GM18861 (cell line): ENCODE measurements at regions not wholly inside any gene's neighbourhood (a gene's known extent, or its start where the extent isn't known, plus 50 kb on each side); places are given as distances from the start of the nearest gene placed in this dataset.
"Not testable (repeated sequence)": the region's sequence is repeated elsewhere in the genome, so short reads cannot be mapped to it uniquely, and the experiment has no call there.

ENCODE experiments used
- ATAC-seq: cut with Tn5 transposase; IDR thresholded peaks from one replicate; pipeline ENCODE4 v1.9.1; 2021; ENCODE audit not compliant: unreplicated experiment

DNA sequence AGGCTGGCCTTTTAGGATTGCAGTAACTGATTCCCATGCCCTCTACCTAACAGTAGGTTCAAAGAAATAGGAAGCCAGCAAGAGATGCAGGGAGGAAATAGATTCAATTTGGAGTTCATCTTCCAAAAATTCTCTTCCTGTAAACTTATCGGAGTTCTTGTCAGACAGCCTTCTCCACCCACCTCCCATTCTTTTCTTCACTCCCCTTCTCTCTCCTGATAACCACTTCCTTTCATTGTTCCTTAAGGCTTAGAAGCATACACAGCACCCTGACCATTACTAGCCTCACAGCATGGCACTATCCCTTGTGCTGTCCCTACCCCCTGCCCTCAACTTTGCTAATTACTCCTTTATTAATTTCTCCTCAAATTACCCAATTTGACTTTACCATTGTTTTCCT, 130.4 kb upstream of the ADAMTS9 start:
- no peak for ATAC-seq

DNA sequence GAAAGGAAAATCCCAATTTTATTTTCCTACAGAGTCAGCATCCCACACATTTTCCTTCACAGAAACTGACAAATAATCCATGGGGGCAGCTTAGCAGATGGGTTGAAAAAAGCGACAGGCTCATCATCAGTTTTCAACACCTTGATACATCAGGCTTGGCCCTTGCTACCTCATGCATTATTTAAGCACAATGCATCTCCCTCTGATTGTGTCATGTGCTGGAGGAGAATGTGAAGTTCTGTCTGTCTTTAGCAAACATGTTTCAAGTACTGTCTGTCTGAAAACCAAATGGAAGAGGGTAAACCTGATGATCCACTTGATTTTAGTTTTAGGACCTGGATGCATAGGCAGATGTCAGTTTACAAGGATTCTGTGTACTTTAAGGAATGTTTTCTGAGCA, 128.6 kb upstream of the ADAMTS9 start:
- no peak for ATAC-seq

DNA sequence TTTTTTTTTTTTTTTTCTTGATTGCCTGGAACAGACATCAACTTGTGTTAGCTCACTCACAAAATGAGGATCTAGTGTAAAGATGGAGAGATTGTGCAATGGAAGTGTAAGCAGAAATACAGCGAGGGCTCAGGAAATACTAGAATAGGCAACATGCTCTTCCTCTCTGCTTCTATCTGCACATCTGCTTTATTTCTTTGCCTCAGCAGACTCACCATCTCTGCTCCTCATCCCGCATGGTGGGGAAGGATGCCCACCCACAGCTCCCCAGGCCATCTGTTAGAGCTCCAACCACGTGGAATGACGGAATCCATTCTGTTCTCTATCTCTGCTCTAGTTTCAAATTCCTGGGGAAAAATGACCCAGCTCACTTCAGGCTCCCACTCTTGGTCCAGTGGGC, 128.0 kb upstream of the ADAMTS9 start:
- ATAC-seq = no peak

DNA sequence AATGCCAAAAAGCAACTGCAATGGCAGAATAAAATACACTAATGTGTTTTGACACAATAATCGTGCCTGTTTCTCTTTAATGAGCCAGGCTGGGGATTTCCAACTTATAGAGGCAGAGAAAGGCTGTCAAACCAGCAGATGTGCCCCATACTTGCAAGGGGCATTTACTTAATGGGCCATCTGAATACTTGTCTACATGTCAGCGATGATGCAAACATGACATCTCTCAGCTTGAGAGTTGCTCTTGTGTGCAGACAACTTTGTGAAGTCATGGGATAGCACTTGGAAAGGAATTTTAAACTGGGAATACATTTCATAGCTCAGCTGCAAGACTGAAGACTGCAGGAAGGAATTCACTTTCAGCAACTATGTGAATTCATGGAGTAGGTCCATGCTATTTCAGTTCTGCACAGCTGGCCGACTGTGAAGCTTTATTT, 127.4 kb upstream of the ADAMTS9 start:
- no peak for ATAC-seq

DNA sequence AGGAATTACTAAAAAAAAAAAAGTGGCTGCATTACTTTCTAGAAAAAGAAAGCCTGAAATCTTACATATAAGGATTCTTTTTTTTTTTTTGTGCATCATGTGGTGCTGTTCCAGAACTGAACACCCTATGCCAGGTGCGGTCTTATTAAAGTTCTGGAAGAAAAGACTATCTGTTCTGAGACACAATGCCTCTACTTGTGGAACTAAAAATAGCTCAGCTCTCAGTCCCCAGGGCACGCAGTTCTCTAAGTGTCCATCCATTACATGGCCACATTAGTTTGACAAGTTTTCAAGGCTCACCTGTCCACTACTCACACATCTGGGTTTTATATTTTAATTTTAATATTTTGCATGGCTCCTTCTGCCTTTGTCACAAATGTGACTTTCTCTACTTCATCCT, 126.6 kb upstream of the ADAMTS9 start:
- ATAC-seq = no peak

DNA sequence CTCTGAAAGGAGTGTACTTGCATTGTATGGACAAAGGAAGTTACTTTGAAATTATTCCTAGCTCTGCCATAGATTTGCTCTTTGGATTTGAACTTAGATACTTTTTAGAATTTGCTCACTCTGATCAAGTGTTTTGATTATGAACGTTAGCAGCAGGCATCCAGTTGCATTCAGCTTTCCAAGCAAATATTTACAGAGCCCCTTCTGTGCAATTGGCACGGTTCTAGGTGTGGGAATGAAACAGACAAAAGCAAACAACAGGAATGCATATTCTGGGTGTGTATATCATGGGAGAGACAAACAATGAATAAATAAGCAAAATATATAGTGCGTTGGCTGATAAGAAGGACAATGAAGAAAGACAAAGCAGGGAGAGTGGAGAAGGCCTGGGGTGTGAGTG, 125.5 kb upstream of the ADAMTS9 start:
- ATAC-seq = no peak

DNA sequence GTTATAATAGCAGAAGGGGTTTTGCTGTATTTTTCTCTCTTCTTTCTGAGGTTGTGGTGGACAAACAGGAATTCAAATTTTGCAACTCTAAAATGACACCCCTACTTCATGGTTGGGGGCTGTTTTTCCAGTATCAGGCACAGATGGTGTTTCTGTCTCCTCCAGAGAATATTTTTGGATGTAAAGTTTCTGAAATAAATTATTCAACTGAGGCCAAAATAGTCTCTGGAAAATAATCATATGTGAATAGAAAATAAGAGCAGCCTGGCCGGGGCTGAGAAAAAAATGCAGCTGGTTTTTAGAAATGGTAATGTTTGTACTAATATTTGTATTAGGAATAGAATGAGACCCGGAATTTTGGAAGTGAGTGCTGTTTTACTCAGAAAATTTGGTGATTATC, 121.3 kb upstream of the ADAMTS9 start:
- ATAC-seq = no peak

DNA sequence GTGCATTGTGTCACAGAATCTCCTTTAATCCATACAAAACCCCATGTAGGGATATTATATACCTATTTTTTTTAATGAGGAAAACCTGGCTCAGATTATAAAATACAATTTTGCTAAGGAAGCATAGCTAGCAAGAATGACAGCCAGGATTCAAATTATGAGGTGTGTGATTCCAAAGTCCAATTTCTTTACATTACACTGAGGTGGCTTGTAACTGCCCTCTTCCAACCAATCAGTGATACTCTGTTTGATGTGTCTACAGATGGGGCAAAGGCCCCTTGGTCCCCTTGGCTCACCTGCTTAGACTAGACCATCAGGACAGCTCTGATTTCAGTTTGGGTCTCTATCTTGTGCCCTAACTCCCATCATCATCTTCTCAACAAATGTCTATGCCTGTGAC, 120.3 kb upstream of the ADAMTS9 start:
- ATAC-seq = no peak

DNA sequence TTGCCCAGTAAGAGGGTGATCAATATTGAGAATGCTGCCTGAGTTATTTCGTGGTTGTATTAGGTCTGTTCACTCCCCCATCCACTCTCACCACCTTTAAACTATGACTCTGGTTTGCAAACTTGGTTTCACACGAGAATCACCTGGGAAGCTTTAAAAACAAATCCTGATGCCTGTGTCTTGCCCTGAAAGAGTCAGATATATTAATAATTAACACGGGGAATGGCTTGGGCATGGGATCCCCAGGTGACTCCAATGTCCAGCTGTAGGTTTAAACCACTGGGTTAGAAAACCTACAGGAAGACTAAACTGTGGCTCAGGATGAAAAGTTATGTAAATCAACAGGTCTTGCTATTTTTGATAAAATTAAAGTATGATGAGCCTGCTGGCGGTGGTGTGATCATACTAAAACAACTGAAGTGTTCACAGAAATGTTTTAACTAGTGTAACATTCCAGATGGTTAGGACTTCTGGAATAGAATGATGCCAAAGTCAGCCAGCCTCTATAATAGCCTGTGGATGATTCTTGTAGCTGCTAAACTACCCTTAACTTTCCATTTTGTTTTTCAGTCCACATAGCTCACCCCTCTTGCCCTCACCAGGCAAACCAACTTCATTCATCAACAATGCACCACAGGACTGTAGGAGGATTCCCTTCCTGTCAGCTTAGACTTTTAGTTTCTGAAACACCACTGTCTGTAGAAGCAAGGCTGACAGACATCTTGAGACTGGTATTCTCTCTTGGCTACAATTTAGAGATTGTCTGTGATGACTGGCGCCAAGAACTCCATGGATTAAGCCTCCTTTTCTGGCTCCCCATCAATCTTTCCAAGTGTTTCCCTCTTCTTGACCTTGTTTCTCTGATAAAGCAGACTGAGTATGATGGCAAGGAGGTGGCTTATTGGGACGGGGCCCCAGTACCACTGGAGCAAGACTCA, 119.1 kb upstream of the ADAMTS9 start:
- ATAC-seq = no peak

DNA sequence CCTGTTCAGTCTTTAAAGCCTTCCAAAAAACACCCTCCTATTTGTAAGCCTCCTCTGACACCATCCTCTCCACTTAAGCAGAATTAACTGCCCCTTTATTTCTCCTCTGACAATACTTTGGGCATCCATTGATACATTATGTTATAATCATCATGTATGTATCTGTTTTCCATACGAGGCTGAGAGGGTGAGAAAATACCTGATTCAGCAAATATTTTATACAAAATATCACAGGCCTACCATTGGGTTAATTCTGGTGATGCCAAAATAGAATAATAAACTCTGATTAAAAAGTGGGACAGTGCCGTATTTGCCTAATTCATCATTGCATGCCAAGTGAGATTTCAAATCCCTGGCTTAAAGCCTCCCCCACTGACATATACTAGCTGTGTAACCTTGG, 118.2 kb upstream of the ADAMTS9 start:
- ATAC-seq = no peak

DNA sequence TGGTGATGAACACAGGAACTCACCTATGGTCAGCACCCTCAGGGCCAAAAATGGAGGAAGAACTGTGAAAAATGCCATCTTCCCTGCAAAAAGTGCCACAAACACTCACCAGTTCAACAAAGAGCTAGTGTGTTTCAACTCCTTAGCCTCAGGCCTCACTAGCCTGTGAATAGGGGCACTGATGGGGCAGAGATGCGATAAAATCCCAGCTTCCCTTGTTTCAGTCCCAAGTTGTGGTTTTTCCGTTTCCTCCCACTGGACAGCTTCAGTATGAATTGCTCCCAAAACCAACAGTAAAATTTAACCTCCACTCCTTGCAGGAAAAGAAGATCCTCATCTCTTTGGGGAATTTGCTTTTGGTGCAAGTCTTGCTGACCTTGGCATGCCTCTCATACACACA, 117.4 kb upstream of the ADAMTS9 start:
- no peak for ATAC-seq

DNA sequence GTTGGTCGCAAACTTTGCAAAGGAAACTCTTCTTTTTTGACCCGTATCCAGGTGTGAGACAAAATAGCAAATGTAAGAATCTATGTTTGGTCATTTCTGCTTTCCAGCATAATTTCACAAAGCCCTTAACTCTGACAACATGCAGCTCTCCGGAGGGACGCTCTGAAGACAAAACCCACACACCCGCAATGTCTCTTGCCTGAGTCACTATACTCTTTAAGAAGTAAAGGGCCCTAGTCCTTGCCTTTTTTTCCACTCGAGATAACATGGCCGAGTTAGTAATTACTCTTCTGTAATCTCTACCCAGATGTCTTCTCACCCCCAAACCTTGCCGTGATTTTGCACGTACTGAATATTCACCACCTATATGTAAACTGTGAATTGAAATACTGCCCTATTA, 115.7 kb upstream of the ADAMTS9 start:
- no peak for ATAC-seq

DNA sequence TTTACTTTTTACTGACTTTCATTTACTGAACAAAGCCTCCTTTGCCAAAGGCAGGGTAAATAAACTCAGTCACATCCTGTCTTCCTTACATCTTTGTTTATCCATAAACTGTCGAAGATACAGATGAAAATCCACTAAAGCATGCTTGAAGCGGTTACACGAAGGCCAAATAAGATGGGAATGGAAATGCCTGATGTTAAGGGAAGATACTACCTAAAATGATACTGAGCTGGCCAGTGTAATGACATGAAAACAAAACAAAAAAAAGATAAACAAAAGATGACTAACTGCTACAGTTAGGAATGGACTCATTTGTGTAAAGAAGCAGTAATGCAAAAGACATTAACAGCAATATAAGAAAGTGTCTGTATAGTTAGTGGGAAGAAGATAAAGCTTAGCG, 114.7 kb upstream of the ADAMTS9 start:
- no peak for ATAC-seq

DNA sequence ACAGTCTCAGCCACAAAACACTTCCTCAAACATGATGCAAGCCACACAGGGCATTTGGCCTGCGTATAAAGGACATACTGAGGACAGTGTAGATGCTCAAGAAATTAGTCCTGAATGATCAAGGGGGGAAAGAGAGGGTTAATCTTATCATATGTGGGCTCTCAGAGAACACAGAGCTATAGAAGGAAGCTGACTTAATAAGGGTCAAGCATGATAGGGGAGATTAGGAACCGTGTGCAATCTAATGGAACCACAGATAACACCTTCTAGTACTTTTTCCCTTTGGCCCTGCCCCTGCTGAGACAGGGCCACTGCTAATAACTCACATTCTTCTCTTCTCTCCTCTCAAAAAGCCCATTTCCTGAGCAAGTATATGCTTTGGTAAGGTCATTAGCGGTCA, 114.1 kb upstream of the ADAMTS9 start:
- ATAC-seq = no peak

DNA sequence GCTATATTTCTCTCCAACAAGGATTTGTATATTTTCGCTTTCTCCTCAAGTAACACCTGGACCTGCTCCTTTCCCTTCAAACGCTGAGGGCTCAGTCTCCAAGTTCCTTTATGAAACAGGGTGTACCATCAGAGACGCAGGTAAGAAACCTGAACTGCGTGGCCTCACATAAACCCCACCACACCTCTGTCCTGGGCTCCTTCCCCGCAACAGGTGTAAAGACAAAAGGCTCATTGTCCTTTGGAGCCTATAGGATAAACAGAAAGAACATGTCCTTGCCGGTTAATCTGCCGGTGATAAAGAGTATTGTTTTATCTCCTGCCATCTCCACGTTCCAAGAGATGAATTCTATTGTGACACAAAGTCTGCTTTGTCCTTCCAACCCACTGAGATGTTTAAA, 111.8 kb upstream of the ADAMTS9 start:
- ATAC-seq = no peak

DNA sequence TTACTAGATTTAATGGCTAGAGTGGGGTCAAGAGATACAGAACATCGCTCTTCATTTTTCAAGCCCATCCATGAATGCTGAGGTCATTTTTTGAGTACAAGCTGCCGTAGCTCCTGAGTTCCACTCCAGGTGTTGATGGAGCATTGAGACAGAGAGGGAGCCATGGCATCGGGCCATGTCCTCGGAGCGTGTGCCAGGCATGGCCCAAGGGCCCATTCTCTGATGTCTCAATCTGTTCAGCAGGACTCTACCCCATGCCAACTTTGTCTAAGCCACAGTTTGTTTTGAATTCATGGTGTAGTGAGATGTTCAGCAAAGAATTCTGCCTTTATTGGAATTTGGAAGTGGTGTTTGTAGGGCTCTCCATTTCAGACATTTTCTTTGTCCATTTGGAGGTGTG, 110.5 kb upstream of the ADAMTS9 start:
- ATAC-seq = no peak

DNA sequence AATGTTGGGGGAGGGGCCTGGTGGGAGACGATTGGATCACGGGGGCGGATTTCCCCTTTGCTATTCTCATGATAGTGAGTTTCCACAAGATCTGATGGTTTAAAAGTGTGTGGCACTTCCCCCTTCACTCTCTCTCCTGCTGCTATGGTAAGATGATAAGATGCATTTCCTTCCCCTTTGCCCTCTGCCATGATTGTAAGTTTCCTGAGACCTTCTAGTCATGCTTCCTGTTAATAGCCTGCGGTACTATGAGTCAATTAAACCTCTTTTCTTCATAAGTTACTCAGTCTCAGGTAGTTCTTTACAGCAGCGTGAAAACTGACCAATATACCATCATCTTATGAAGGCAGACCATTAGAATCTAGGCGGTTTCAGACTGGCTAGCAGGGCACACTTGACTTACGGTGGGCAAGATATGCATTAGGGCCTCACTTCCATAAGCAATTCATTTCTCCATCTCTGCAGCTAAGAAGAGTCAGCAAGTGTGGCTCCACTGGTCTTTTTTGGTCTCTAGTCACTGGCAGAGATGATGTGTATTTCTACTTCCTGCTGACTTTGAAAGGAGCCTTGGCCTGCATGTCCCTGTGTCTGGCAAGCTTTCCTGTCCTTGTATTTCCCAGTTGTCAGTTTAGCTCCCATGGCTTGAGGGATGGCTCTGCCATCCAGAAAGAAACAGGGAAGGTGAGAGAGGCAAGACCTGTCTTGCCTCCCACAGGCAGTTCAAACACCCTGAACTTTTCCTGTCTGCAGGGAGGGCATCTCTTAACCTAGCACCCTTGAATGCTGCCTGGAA, 109.0 kb upstream of the ADAMTS9 start:
- no peak for ATAC-seq

DNA sequence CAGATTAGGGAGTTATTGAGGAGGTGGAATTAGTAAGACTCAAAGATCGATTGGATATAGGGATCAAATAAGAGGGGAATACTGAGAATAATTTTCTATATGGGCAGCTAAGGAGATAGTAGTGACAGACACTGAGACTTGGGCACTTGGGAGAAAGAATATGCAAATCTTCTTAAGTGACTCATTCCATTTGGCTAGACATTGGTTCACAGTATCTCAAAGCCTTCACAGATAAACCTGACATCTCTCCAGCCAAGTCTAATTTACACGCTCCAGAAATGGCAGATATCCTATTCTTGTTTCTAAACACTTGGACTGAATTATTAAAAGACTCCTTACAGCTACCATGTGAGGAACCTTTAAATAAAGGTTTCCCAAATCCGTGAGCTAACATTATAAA, 104.6 kb upstream of the ADAMTS9 start:
- no peak for ATAC-seq

DNA sequence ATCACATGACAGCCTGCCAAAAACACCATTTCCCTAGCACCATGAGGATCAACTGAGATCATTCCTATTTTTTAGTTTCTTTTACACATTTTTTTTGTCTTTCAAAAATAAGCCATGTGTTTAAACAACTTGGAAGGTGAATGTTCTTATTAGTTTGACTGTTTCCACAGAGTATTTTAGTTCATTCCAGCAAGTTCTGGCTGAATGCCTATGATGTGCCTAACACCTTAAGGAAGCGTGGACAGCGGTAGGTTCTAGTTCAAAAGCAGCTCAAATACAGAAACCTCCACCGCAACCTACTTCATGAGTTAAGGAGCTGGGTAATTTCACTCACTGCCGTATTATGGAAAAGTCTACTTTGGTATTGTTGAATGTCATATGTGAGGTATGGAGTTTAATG, 101.3 kb upstream of the ADAMTS9 start:
- ATAC-seq = no peak

DNA sequence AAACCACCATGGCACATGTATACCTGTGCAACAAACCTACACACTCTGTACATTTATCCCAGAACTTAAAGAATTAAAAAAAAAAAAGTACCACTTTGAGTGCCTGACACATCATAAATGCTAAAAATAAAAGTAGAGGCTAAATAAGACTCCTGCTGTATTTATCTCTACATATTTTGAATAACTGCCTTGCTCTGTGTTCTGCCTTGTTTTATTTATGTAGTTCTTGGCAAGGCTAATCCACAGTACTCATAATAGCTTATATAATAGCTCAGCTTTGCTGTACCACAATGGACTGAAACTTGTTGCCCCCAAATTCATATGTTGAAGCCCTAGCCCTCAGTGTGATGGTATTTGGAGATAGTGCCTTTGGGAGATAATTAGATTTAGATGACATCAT, 95.4 kb upstream of the ADAMTS9 start:
- no peak for ATAC-seq

DNA sequence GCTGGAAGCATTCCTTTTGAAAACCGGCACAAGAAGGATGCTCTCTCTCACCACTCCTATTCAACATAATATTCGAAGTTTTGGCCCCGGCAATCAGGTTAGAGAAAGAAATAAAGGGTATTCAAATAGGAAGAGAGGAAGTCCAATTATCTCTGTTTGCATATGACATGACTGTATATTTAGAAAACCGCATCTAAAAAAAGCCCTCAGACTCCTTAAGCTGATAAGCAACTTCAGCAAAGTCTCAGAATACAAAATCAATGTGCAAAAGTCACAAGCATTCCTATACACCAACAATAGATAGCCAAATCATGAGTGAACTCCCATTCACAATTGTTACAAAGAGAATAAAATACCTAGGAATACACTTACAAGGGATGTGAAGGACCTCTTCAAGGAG, 93.1 kb upstream of the ADAMTS9 start:
- not testable (repeated sequence) for ATAC-seq

DNA sequence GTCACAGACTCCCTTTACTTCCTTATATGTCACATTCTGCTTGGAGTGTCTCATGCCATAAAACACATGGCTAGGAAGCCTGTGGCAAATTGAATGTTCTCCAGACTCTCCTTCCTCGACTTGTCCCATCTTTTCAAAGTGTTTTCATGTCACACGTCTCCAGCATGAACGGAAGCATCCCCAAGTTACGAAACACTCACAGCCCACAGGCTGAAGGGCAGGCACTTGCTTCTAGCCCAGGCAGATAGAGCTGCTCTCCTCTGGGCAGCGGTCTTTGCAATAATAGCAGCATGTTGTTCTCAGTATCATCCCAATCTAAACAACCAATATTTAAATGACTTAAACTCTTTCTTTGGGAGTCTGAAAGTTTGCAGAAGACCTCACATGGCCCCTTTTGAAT, 85.3 kb upstream of the ADAMTS9 start:
- ATAC-seq = no peak
